ENCODE measurements at regions not wholly inside any gene's neighbourhood (a gene's known extent, or its start where the extent isn't known, plus 50 kb on each side); places are given as distances from the start of the nearest gene placed in this dataset.
"Not testable (repeated sequence)": the region's sequence is repeated elsewhere in the genome, so short reads cannot be mapped to it uniquely, and the experiment has no call there.

- no peak for DNase-seq
Observed at GRCh38 chr6:170080169-170080827, 210.6 kb downstream of the DLL1 start.

DNA sequence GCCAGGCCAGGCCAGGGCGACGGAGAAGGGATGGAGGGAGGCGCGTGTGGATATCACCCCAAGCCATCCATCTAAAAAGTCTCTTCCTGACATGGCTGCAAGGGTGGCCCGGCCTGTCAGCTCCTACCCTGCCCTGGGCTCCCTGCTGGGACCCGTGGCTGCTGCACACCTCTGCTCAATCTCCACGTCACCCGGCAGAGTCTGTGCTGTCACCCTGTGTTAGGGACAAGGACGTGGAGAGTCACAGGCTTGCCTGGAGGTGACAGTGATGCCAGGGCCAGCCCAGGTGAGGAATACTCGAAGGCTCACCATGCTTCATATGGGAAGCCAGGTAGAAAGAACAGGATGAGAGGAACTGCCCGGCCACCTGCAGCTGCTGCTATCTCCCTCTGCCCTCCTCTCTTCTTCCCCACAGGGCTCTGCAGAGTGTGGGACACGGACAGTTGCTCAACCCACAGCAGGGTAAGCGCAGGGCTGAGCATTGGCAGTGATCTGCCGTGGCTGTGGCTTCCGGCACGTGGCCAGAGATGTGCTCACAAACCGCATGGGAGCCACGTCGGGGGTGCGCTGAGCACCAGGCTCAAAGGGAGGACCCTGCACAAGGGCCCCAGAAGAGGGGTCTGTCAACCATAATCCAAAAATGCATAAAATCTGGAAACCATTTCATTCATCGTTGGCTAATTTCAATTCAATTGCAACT, 214.3 kb downstream of the DLL1 start:
- no peak for DNase-seq

DNA sequence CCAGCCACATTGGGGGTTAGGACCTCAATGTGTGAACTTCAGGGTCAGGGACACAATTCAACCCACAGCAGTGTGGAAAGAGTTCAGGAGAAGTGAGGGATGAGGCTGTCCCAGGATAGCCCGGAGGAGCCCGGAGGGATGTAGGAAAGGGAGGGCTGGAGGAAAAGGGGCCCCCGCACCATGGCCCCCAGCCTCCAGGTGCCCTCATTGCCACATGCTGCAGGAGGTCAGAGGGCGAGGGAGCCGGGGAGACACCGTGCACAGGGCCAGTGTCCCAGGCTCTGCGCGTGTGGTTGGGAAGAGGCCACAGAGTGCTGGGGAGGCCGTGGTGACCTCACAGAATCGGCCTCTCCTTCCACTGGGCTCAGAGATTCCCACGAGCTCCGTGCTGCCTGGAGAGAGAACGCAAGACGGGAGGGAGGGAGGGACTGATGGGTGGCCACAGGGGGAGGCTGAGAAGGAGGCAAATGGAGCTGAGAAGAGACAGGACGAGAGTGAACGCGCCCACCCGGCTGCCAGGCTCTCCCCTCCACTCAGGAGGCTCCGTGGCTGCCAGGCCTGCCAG, 215.1 kb downstream of the DLL1 start:
- DNase-seq: no peak

- no peak for DNase-seq
Observed at GRCh38 chr6:170074907-170075306, 216.0 kb downstream of the DLL1 start.

DNA sequence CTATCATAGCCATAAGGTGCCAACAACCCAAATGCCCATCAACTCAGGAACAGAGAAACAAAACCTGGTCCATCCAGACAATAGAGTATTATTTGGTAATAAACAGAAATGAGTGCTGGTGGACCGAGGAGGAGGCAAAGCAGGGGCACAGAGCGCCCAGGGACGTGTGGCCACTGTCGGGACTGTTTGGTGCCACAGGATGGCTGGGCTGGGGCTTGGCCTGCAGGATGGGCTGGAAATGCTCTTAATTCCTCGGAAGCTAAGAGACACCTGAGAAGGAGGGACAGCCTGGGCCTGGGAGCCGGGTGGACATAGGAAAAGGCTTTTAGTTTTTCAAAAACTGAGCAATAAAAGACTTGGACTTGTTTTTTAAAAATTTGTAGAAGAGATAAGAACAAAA, 216.4 kb downstream of the DLL1 start:
- DNase-seq: no peak

GRCh38 chr6:170073846-170074245, 217.0 kb downstream of the DLL1 start:
- no peak for DNase-seq

GRCh38 chr6:170072246-170072645, 218.6 kb downstream of the DLL1 start:
- DNase-seq: no peak

DNA sequence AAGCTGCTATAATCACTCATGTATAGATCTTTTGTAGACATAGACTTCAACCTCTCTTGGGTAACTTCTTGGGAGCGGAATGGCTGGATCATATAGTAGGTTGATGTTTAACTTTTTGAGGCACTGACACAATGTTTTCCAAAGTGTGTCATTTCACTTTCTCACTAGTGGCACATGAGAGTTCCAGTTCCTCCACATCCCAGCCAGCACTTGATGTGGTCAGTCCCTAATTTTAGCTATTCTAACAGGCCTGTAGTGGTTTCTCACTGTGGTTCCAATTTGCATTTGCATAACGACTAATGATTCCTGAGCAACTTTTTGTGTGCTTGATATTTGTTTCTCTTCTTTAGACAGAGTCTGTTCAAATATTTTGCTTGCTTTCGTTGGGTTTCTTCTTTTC, 221.3 kb downstream of the DLL1 start:
- DNase-seq: no peak

DNA sequence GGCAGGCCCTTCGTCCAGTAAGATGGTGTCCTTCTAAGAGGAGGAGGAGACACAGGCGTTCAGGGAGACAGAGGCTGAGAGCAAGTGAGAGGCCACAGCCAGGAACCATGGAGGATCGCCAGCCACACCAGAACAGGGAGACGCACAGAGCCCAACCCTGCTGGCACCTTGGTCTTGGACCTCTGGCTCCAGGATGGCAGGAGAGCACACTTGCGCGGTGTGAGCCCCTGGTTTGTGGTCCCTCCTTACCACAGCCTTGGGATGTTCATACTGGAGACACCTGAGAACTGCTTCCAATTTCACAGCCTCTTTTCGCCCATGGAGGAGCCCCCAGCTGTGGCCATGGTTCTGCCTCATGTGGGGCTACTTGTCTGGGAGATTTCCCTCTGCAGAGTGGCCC, 222.4 kb downstream of the DLL1 start:
- no peak for DNase-seq

GRCh38 chr6:170067923-170068360, 222.9 kb downstream of the DLL1 start:
- DNase-seq: no peak

DNA sequence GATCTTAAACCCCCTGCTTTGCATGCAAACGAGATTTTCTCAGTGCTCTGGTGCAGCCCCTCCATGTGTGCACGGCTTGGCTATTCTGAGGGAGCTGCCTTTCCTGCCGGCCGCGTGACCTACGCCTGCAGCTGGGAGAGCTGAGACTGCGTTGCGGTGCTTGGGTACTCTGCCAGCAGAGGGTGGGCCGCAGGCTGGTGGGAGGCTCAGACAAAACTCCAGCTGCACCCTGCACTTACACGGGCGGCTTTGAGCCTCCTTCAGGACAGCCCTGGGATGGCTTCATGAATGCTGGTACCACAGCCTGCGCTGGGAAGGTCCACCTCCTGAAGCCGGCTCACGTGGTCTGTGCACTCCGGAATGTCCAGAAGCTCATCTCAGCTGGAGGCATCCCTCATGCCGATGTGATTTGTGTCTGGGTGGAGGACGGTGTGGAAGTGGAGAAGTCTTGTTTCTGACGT, 223.7 kb downstream of the DLL1 start:
- no peak for DNase-seq

- DNase-seq: no peak
Observed at GRCh38 chr6:170066679-170067078, 224.2 kb downstream of the DLL1 start.

GRCh38 chr6:170063851-170064602, 226.9 kb downstream of the DLL1 start:
- no peak for DNase-seq

DNA sequence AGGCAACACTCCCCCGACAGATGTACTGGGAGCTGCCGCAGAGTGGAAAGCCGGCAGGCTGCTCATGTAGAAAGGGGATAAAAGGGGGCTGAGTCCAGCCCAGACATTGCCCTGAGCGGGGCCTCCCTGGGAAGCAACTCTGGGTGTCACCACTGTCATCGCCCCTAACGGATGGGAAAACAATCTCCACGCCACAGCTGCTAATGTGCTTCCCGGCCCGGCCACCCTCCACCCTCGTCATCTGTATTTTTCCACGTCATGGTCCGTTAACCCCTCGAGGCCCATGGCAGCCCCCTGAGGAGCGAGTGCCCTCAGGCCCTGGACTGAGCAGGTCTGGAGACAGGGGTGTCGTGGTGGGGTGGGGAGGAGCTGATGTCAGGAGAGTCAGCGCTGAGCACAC, 227.4 kb downstream of the DLL1 start:
- no peak for DNase-seq

GRCh38 chr6:170062915-170063241, 228.0 kb downstream of the DLL1 start:
- no peak for DNase-seq

DNA sequence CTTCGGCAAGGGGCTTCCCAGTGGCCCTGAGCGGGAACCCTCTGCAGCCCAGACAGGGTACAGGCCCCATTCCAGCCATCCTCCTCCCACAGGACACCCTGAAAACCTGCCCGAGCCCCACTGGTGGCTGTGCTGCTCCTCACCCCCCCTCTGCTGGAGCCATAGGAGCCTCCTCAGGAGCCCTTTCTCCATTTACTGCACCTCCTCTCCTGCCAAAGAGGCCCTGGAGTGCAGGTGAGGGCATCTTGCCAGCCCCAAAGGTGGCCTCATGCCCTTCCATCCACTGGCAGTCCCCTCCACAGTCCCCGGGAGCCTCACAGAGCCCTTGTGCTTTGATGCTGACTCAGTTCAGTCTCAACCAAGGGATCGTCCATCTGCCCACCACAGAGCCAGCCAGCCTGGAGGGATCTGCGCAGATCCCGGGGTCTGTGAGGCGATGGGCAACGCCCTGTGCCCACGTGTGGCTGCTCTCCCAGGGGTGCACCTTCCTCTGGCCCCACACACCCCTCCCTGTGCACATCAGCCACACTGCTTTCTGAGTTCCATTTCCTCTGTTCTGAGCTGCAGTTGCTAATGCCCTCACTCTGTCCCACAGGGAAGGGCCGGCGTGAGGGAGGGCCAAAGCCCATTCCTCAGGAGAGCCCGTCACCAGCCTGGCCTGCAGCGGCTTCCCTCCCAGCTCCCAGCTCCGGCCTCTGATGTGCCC, 228.5 kb downstream of the DLL1 start:
- DNase-seq: no peak

- no peak for DNase-seq
Observed at GRCh38 chr6:170058878-170059485, 231.9 kb downstream of the DLL1 start.

- DNase-seq: no peak
Observed at GRCh38 chr6:170057961-170058877, 232.7 kb downstream of the DLL1 start.

DNA sequence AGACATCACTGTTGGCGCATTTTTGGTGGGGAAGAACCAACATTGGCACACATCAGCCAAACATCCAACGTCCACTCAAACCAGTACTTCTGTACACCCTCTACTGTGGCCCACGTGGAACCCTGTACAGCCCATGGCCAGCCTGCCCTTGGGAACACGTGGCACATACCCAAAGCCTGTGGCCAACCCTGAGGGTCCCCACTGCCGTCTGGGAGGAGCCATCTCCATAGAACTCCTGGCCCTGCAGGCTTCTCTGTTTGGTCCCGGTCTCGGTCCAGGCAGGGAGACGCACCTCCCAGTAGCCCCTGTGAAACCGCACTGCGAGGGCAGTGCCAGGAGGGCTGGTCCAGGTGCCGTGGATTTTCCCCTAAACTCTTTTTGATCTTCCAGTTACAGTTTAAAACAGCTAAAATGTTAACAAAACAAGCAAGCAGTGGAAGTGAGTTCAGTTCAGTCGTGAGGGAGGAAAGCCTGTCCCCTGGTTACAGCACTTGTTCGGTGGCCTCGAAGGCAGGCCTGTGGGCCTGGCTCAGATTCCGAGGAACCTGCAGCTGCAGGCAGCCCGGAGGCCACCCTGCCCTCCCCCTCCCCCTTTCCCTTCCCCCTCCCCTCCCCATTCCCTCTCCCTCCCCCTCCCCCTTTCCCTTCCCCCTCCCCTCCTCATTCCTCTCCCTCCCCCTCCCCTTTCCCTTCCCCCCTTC, 233.7 kb downstream of the DLL1 start:
- no peak for DNase-seq

DNA sequence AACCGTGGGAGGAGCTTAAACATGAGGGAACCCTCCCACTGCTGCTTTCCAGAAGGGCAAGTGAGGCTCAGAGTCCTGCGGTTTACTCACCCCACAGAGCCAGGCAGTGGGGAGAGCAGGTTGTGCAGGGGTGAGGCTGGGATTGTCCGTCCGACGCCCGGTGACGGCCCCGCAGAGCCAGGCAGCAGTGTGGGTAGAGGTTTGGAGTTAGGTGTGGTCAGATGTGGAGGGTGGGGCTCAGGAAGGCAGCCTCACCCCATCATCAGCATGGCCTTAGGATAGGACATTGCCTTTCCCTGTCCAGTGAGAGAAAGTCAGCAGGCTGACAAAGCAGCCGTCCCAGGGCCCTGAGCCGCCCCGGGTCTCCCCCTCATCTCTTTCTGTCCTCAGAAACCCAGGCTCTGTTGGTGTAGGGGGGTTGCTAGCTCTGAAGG, 234.6 kb downstream of the DLL1 start:
- no peak for DNase-seq

GRCh38 chr6:170055797-170056196, 235.1 kb downstream of the DLL1 start:
- not testable (repeated sequence) for DNase-seq
